ENCODE measurements at regions not wholly inside any gene's neighbourhood (a gene's known extent, or its start where the extent isn't known, plus 50 kb on each side); places are given as distances from the start of the nearest gene placed in this dataset.

DNA sequence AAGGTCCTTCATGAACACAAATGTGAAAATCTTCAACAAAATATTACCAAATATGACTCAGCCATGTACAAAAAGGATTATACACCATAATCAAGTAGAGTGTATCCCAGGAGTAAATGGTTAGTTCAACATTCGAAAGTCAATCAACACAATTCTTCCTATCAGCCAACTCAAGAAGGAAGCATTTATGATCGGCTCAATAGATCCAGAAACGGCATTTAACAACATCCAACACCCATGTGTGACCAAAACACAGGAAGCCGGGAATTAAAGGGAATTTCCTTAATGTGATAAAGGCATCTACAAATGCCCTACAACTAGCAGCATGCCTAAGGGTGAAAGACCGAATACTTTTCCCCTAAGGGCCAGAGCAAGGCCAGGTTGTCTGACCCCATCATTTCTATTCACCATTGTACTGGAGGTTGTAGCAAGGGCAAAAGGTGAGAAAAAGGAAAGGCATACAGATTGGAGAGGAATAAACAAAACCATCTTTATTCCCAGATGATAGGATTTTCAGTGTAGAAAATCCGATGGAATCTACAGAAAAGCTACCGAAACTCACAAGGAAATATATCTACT, 69.9 kb upstream of the CLDN5 start:
- TF ChIP-seq, protein P1, sequence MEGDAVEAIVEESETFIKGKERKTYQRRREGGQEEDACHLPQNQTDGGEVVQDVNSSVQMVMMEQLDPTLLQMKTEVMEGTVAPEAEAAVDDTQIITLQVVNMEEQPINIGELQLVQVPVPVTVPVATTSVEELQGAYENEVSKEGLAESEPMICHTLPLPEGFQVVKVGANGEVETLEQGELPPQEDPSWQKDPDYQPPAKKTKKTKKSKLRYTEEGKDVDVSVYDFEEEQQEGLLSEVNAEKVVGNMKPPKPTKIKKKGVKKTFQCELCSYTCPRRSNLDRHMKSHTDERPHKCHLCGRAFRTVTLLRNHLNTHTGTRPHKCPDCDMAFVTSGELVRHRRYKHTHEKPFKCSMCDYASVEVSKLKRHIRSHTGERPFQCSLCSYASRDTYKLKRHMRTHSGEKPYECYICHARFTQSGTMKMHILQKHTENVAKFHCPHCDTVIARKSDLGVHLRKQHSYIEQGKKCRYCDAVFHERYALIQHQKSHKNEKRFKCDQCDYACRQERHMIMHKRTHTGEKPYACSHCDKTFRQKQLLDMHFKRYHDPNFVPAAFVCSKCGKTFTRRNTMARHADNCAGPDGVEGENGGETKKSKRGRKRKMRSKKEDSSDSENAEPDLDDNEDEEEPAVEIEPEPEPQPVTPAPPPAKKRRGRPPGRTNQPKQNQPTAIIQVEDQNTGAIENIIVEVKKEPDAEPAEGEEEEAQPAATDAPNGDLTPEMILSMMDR (IDR thresholded peaks at IDR 0.05), result no peak
- no peak for TF ChIP-seq POLR2A (IDR thresholded peaks at IDR 0.05)
